DMS 273 (cell line): ENCODE measurements at regions not wholly inside any gene's neighbourhood (a gene's known extent, or its start where the extent isn't known, plus 50 kb on each side); places are given as distances from the start of the nearest gene placed in this dataset.
"Not testable (repeated sequence)": the region's sequence is repeated elsewhere in the genome, so short reads cannot be mapped to it uniquely, and the experiment has no call there.

Experiments
- DNase-seq: peaks from one replicate; lab custom pipeline; 2025; ENCODE audit not compliant: unreplicated experiment; lab: John Stamatoyannopoulos, UW

GRCh38 chr7:27032839-27033238 is 63.0 kb downstream of the HOXA1 start:
- peak; percentile 46 for DNase-seq

- DNase-seq: no peak
These were observed 64.3 kb downstream of the HOXA1 start for GRCh38 chr7:27031289-27032172.

- DNase-seq: peak; percentile 27
These were observed 65.3 kb downstream of the HOXA1 start for GRCh38 chr7:27030393-27031050.

GRCh38 chr7:27025270-27025669 is 70.5 kb downstream of the HOXA1 start:
- no peak for DNase-seq

GRCh38 chr7:27010068-27010467 is 85.7 kb downstream of the HOXA1 start:
- no peak for DNase-seq

- no peak for DNase-seq
These were observed 95.3 kb downstream of the HOXA1 start for GRCh38 chr7:27000496-27000895.

GRCh38 chr7:26998284-26998683 is 97.5 kb downstream of the HOXA1 start:
- DNase-seq: not testable (repeated sequence)

GRCh38 chr7:26995666-26996065 is 100.1 kb downstream of the HOXA1 start:
- DNase-seq: no peak

- no peak for DNase-seq
These were observed 101.7 kb downstream of the HOXA1 start for GRCh38 chr7:26993816-26994810.

GRCh38 chr7:26992670-26993069 is 103.1 kb downstream of the HOXA1 start:
- no peak for DNase-seq

GRCh38 chr7:26991796-26992195 is 104.0 kb downstream of the HOXA1 start:
- DNase-seq: no peak

- DNase-seq: no peak
These were observed 105.7 kb downstream of the HOXA1 start for GRCh38 chr7:26989897-26990670.

GRCh38 chr7:26988836-26989374 is 106.9 kb downstream of the HOXA1 start:
- no peak for DNase-seq

GRCh38 chr7:26987338-26987737 is 108.5 kb downstream of the HOXA1 start:
- DNase-seq: no peak

- no peak for DNase-seq
These were observed 113.8 kb upstream of the SKAP2 start for GRCh38 chr7:26978146-26978545.

GRCh38 chr7:26976840-26977239 is 112.5 kb upstream of the SKAP2 start:
- no peak for DNase-seq

- not testable (repeated sequence) for DNase-seq
These were observed 107.5 kb upstream of the SKAP2 start for GRCh38 chr7:26971924-26972323.

- DNase-seq: no peak
These were observed 101.3 kb upstream of the SKAP2 start for GRCh38 chr7:26965724-26966123.

- DNase-seq: no peak
These were observed 99.9 kb upstream of the SKAP2 start for GRCh38 chr7:26964156-26964808.

- DNase-seq: no peak
These were observed 94.9 kb upstream of the SKAP2 start for GRCh38 chr7:26959290-26959689.
